ENCODE measurements at regions not wholly inside any gene's neighbourhood (a gene's known extent, or its start where the extent isn't known, plus 50 kb on each side); places are given as distances from the start of the nearest gene placed in this dataset.

- no peak overlapping the region for H3K27ac Mint-ChIP-seq
These were observed 713.6 kb downstream of the RNF144B start for GRCh38 chr6:19100752-19101151.

GRCh38 chr6:19102936-19103335 is 715.8 kb downstream of the RNF144B start:
- no peaks in the 10 kb centered on the region for H3K36me3 Mint-ChIP-seq (ENCODE audit: low read depth)
- H3K27ac Mint-ChIP-seq, result no peak overlapping the region
- peaks cover 3% of the 10 kb centered on the region for H3K27me3 Mint-ChIP-seq (ENCODE audit: low read depth)
- TF ChIP-seq CTCF (IDR thresholded peaks at IDR 0.05; ENCODE audit: unreplicated experiment in 3 of 3), result no peak
- no peaks in the 10 kb centered on the region for H3K4me1 Mint-ChIP-seq
- no peak overlapping the region for H3K4me3 Mint-ChIP-seq
- H3K9me3 Mint-ChIP-seq, result peaks cover 30% of the 10 kb centered on the region

More at GRCh38 chr6:19100752-19101151, 713.6 kb downstream of the RNF144B start:
- Mint-ChIP-seq H3K36me3 (ENCODE audit: low read depth) (no peaks in the 10 kb centered on the region), H3K4me3 (no peak overlapping the region), H3K27me3 (ENCODE audit: low read depth) (peaks cover 3% of the 10 kb centered on the region), H3K4me1 (no peaks in the 10 kb centered on the region), H3K9me3 (peaks cover 18% of the 10 kb centered on the region)
- no peak for TF ChIP-seq CTCF (IDR thresholded peaks at IDR 0.05; ENCODE audit: unreplicated experiment in 3 of 3)

GRCh38 chr6:19107468-19107867 is 720.3 kb downstream of the RNF144B start:
- Mint-ChIP-seq H3K27ac (no peak overlapping the region), H3K9me3 (peaks cover 54% of the 10 kb centered on the region), H3K4me1 (no peaks in the 10 kb centered on the region), H3K4me3 (no peak overlapping the region), H3K27me3 (ENCODE audit: low read depth) (peaks cover 3% of the 10 kb centered on the region), H3K36me3 (ENCODE audit: low read depth) (peaks cover 4% of the 10 kb centered on the region)
- TF ChIP-seq CTCF (IDR thresholded peaks at IDR 0.05; ENCODE audit: unreplicated experiment in 3 of 3), result no peak

GRCh38 chr6:19121521-19121920 is 715.6 kb upstream of the ID4 start:
- no peak for TF ChIP-seq CTCF (IDR thresholded peaks at IDR 0.05; ENCODE audit: unreplicated experiment in 3 of 3)
- no peaks in the 10 kb centered on the region for H3K27me3 Mint-ChIP-seq (ENCODE audit: low read depth)
- peak overlapping the region in 1 of 3 experiments; percentile 69 for H3K27ac Mint-ChIP-seq
- H3K36me3 Mint-ChIP-seq (ENCODE audit: low read depth), result peaks cover 7% of the 10 kb centered on the region
- no peaks in the 10 kb centered on the region for H3K4me1 Mint-ChIP-seq
- no peak overlapping the region for H3K4me3 Mint-ChIP-seq
- H3K9me3 Mint-ChIP-seq, result peaks cover 39% of the 10 kb centered on the region

- H3K27me3 Mint-ChIP-seq (ENCODE audit: low read depth), result peaks cover 3% of the 10 kb centered on the region
- H3K36me3 Mint-ChIP-seq (ENCODE audit: low read depth), result no peaks in the 10 kb centered on the region
These were observed 710.1 kb upstream of the ID4 start for GRCh38 chr6:19127081-19127480.

More at GRCh38 chr6:19127081-19127480, 710.1 kb upstream of the ID4 start:
- Mint-ChIP-seq H3K4me3 (no peak overlapping the region), H3K4me1 (no peaks in the 10 kb centered on the region), H3K9me3 (peaks cover 14% of the 10 kb centered on the region), H3K27ac (no peak overlapping the region)
- TF ChIP-seq CTCF (IDR thresholded peaks at IDR 0.05; ENCODE audit: unreplicated experiment in 3 of 3), result no peak

Measured in nephron (organoid).